ENCODE measurements at regions not wholly inside any gene's neighbourhood (a gene's known extent, or its start where the extent isn't known, plus 50 kb on each side); places are given as distances from the start of the nearest gene placed in this dataset.
A peak's percentile ranks its signal among the peaks of the same experiment; 100 is the strongest.
"Not testable (repeated sequence)": the region's sequence is repeated elsewhere in the genome, so short reads cannot be mapped to it uniquely, and the experiment has no call there.

GRCh38 chr15:38638126-38638525 is 73.5 kb upstream of the RASGRP1 start:
- H3K27me3 Mint-ChIP-seq (ENCODE audit: low read depth) = no peaks in the 10 kb centered on the region
- H3K9me3 Mint-ChIP-seq = peaks cover 2% of the 10 kb centered on the region
- no peaks in the 10 kb centered on the region for H3K36me3 Mint-ChIP-seq (ENCODE audit: low read depth)
- peaks cover 5% of the 10 kb centered on the region for H3K4me1 Mint-ChIP-seq
- TF ChIP-seq, protein P1, sequence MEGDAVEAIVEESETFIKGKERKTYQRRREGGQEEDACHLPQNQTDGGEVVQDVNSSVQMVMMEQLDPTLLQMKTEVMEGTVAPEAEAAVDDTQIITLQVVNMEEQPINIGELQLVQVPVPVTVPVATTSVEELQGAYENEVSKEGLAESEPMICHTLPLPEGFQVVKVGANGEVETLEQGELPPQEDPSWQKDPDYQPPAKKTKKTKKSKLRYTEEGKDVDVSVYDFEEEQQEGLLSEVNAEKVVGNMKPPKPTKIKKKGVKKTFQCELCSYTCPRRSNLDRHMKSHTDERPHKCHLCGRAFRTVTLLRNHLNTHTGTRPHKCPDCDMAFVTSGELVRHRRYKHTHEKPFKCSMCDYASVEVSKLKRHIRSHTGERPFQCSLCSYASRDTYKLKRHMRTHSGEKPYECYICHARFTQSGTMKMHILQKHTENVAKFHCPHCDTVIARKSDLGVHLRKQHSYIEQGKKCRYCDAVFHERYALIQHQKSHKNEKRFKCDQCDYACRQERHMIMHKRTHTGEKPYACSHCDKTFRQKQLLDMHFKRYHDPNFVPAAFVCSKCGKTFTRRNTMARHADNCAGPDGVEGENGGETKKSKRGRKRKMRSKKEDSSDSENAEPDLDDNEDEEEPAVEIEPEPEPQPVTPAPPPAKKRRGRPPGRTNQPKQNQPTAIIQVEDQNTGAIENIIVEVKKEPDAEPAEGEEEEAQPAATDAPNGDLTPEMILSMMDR (IDR thresholded peaks at IDR 0.05; ENCODE audit: unreplicated experiment in 3 of 3) = no peak
- no peak overlapping the region for H3K27ac Mint-ChIP-seq
- no peak overlapping the region for H3K4me3 Mint-ChIP-seq

DNA sequence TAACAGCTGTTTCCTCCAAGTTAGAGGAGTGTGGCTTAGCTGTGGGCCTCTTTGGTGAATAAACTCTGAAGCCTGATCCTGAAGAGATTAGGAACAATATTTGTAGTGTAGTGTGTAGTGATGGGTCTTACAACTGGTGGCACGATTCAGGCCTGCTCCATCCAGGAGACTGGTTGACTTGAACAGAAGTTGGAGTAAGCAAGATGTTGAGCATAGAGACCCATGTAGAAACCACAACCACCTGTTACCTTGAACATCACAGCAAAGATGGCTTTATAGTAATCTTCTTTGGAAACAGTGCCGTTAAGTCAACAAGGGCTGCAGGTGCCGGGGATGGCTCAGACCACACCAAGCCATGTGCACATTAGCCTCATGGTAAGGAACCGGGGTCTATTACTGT is 74.2 kb upstream of the RASGRP1 start:
- H3K36me3 Mint-ChIP-seq (ENCODE audit: low read depth) = no peaks in the 10 kb centered on the region
- no peak overlapping the region for H3K27ac Mint-ChIP-seq
- TF ChIP-seq, protein P1 (IDR thresholded peaks at IDR 0.05; ENCODE audit: unreplicated experiment in 3 of 3) = no peak
- H3K4me1 Mint-ChIP-seq = peaks cover 5% of the 10 kb centered on the region
- H3K27me3 Mint-ChIP-seq (ENCODE audit: low read depth) = no peaks in the 10 kb centered on the region
- H3K9me3 Mint-ChIP-seq = peaks cover 7% of the 10 kb centered on the region
- no peak overlapping the region for H3K4me3 Mint-ChIP-seq

DNA sequence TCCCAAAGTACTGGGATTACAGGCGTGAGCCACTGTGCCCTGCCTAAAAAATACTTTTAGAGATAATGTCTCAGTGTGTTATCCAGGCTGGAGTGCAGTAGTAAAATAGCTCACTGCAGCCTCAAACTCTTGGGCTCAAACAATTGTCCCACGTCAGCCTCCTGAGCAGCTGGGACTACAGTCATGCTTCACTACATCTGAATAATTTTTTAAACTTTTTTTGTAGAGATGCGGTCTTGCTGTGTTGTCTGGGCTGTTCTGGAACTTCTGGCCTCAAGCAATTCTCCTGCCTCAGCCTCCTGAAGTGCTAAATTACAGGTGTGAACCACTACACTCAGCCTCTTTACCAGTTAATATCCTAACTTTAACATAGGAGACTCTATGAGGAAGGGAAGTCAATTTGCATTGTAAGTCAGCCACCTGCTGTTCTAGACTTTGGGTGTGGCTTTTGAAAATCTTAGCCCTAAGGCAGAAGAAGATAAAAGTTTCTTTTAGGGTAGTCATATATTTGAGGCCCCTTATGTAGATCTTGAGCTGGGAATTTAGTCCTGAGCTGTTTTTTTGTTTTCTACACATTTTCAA is 78.2 kb upstream of the RASGRP1 start:
- TF ChIP-seq, protein P1 (IDR thresholded peaks at IDR 0.05; ENCODE audit: unreplicated experiment in 3 of 3) = no peak
- Mint-ChIP-seq H3K4me1 (no peaks in the 10 kb centered on the region), H3K27ac (no peak overlapping the region), H3K9me3 (peaks cover 9% of the 10 kb centered on the region), H3K36me3 (ENCODE audit: low read depth) (no peaks in the 10 kb centered on the region), H3K4me3 (no peak overlapping the region), H3K27me3 (ENCODE audit: low read depth) (no peaks in the 10 kb centered on the region)

DNA sequence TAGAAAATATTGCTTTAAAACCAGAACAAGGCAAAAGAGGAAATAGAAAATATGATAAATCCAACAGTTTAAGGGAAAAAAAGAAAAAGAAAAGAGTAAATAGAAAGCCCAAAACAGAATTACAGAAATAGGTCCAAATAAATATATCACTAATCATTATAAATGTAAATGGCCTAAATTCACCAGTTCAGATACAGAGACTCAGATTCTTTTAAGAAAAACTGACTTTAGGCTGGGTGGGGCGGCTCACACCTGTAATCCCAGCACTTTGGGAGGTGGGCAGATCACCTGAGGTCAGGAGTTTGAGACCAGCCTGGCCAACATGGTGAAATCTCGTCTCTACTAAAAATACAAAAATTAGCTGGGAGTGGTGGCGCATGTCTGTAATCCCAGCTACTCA is 79.7 kb upstream of the RASGRP1 start:
- not testable (repeated sequence) for H3K27me3 Mint-ChIP-seq (ENCODE audit: low read depth); H3K9me3 Mint-ChIP-seq; H3K27ac Mint-ChIP-seq; H3K36me3 Mint-ChIP-seq (ENCODE audit: low read depth); H3K4me1 Mint-ChIP-seq; H3K4me3 Mint-ChIP-seq

DNA sequence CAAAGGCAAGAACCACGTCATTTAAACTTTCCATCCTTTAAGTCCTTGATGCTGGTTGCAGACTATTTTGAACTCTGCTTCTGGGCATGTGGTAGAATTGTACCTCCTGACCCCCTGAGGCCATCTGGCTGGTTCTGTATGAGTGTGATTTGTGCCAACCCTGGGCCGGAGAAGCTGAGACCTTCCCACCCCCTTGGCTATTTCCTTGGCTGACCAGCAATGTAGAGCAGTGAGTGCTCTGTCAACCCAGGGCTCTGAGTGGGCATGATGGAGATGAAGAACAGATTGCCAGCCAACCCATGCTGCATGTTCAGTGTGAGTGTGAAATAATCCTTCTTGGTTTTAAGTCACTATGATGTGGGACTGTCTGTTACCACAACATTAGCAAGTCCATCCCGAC is 82.1 kb upstream of the RASGRP1 start:
- no peaks in the 10 kb centered on the region for H3K27me3 Mint-ChIP-seq (ENCODE audit: low read depth)
- H3K4me1 Mint-ChIP-seq = peaks cover 10% of the 10 kb centered on the region

DNA sequence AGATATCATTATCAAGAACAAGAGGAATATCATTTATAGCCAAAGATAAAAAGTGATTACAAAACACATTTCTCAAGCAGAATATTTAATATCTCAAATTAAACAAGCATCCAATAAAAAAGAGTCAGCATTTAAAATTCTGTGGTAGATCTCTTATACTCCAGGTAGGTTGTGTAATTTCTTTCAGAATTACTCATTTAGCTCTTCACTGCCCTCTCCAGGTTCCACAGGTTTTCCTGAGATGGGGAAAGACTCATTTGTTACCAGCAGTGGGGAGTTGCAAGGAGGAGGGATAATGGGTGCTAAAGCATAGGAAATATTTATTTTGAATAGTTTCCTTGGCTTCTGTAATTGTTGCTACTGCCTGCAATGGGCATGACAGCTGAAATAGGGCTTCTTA is 83.1 kb upstream of the RASGRP1 start:
- H3K4me3 Mint-ChIP-seq = no peak overlapping the region
- TF ChIP-seq, protein P1 (IDR thresholded peaks at IDR 0.05; ENCODE audit: unreplicated experiment in 3 of 3) = peak; percentile 38 to 51 (median 44)
- H3K9me3 Mint-ChIP-seq = peaks cover 9% of the 10 kb centered on the region
- no peaks in the 10 kb centered on the region for H3K27me3 Mint-ChIP-seq (ENCODE audit: low read depth)
- H3K27ac Mint-ChIP-seq = no peak overlapping the region
- no peaks in the 10 kb centered on the region for H3K36me3 Mint-ChIP-seq (ENCODE audit: low read depth)
- peaks cover 10% of the 10 kb centered on the region for H3K4me1 Mint-ChIP-seq

More for the DNA sequence above, 82.1 kb upstream of the RASGRP1 start:
- Mint-ChIP-seq H3K9me3 (peaks cover 9% of the 10 kb centered on the region), H3K27ac (no peak overlapping the region), H3K4me3 (no peak overlapping the region), H3K36me3 (ENCODE audit: low read depth) (no peaks in the 10 kb centered on the region)
- TF ChIP-seq, protein P1 (IDR thresholded peaks at IDR 0.05; ENCODE audit: unreplicated experiment in 3 of 3) = no peak
